ENCODE measurements at regions not wholly inside any gene's neighbourhood (a gene's known extent, or its start where the extent isn't known, plus 50 kb on each side); places are given as distances from the start of the nearest gene placed in this dataset.

DNA sequence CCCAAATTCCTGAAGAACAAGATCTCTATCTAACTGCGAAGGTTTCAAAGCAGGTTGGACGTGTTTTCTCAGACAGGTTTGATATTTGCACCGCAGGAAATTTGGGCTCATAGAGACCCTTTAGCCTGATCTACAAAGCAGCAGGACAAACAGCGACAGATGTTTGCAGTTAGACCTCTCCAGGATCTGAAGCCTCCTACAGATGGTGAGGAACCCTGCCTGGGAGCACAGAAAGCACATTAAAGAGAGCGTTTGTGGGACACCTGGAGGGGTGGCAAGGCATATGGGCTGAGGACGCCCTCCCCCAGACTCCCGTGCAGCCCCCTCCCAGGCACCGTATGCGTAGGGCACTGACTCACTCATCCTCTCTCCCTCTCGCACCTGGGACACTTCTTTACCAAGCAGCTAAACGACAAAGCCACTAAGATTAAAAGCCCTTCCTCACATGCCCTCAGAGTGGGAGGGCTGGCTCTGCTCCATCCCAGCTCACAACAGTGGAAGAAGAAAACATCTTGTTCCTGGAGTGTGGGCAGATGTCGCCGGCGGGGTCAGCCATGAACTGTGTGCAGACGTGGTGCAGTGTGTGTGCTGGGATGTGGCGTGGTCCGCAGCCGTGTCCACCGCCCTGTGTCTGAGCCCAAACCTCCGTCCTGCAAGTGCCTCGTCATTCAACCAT lies 249.7 kb upstream of the AFDN start:
- TF ChIP-seq, protein P1, sequence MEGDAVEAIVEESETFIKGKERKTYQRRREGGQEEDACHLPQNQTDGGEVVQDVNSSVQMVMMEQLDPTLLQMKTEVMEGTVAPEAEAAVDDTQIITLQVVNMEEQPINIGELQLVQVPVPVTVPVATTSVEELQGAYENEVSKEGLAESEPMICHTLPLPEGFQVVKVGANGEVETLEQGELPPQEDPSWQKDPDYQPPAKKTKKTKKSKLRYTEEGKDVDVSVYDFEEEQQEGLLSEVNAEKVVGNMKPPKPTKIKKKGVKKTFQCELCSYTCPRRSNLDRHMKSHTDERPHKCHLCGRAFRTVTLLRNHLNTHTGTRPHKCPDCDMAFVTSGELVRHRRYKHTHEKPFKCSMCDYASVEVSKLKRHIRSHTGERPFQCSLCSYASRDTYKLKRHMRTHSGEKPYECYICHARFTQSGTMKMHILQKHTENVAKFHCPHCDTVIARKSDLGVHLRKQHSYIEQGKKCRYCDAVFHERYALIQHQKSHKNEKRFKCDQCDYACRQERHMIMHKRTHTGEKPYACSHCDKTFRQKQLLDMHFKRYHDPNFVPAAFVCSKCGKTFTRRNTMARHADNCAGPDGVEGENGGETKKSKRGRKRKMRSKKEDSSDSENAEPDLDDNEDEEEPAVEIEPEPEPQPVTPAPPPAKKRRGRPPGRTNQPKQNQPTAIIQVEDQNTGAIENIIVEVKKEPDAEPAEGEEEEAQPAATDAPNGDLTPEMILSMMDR (IDR thresholded peaks at IDR 0.05): no peak
- TF ChIP-seq POLR2A (IDR thresholded peaks at IDR 0.05) (no peak), EP300 (IDR thresholded peaks at IDR 0.05) (no peak)
